Esophagus muscularis mucosa (tissue), 2 donors: ENCODE measurements at regions not wholly inside any gene's neighbourhood (a gene's known extent, or its start where the extent isn't known, plus 50 kb on each side); places are given as distances from the start of the nearest gene placed in this dataset.

Experiments
- POLR2A ChIP-seq: fragments of 450-650 bp; IDR thresholded peaks from one replicate; pipeline ENCODE4 v1.6.1; 2017; ENCODE audit warnings: antibody characterized with exemption, moderate library complexity, mild to moderate bottlenecking, low read depth
- POLR2AphosphoS5 ChIP-seq, 2 donors: sonication (generic); formaldehyde crosslinking; IDR thresholded peaks; one replicate each; pipeline ENCODE4 v1.6.1; 2017; ENCODE audit warnings: antibody characterized with exemption in 2 of 2

DNA sequence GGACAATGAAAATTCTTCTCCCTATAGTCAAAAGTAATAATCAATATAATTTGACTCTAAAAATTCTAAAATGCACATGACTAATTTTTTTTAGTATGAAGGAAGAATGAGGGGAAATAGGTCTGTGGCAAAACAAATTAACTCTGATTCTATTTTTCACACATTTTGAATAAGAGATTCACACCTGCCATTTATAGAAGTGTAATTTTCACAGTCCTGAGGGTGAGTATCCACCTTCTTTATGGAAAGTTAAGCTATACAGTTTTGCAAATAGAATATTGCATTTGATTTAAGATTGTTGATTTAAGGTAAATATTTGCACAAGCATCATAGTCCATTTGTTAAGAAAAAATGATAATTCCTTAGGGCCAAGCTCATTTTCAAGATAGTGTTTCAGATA lies 417.7 kb downstream of the CHSY3 start:
- no peak for TF ChIP-seq POLR2A
- no peak for TF ChIP-seq POLR2AphosphoS5 (IDR thresholded peaks at IDR 0.05)
